WTC11 (cell line): ENCODE measurements at regions not wholly inside any gene's neighbourhood (a gene's known extent, or its start where the extent isn't known, plus 50 kb on each side); places are given as distances from the start of the nearest gene placed in this dataset.

Experiments used
- AR ChIP-seq: fragments of 250-450 bp; sonication (Bioruptor Pico); IDR thresholded peaks from 2 replicates; pipeline ENCODE4 v1.9.0; 2021; ENCODE audit warnings: mild to moderate bottlenecking
- NFE2L1 ChIP-seq: sonication (generic); formaldehyde crosslinking; IDR thresholded peaks from 2 replicates; pipeline ENCODE4 v1.8.1; 2023; ENCODE audit warnings: missing genetic modification reagents
- TEAD1 ChIP-seq: sonication (generic); formaldehyde crosslinking; IDR thresholded peaks from 2 replicates; pipeline ENCODE4 v1.8.0; 2022; ENCODE audit warnings: mild to moderate bottlenecking, missing genetic modification reagents
- USF2 ChIP-seq: sonication (generic); formaldehyde crosslinking; IDR thresholded peaks from 2 replicates; pipeline ENCODE4 v1.8.1; 2023; ENCODE audit warnings: mild to moderate bottlenecking, missing genetic modification reagents, moderate library complexity
- TF ChIP-seq, protein P1 (sequence below): sonication (generic); formaldehyde crosslinking; IDR thresholded peaks from 2 replicates; pipeline ENCODE4 v1.8.1; 2023; ENCODE audit warnings: mild to moderate bottlenecking, missing genetic modification reagents, moderate library complexity
- TF ChIP-seq, protein P2 (sequence below): fragments of 200-600 bp; IDR thresholded peaks from 2 replicates; pipeline ENCODE4 v1.8.0; 2022; ENCODE audit warnings: antibody characterized with exemption
- TF ChIP-seq, protein P3 (sequence below): sonication (generic); formaldehyde crosslinking; conservative IDR thresholded peaks from 2 replicates; pipeline ENCODE4 v1.8.1; 2022; ENCODE audit warnings: mild to moderate bottlenecking, missing genetic modification reagents
- TF ChIP-seq, protein P4 (sequence below): sonication (generic); formaldehyde crosslinking; IDR thresholded peaks from 2 replicates; pipeline ENCODE4 v1.8.1; 2022; ENCODE audit warnings: low read depth, missing genetic modification reagents, borderline replicate concordance
- TF ChIP-seq, protein P5 (sequence below): sonication (generic); formaldehyde crosslinking; IDR thresholded peaks from 2 replicates; pipeline ENCODE4 v1.8.0; 2022; ENCODE audit warnings: mild to moderate bottlenecking, missing genetic modification reagents
- TF ChIP-seq, protein P6 (sequence below): sonication (generic); formaldehyde crosslinking; conservative IDR thresholded peaks from 2 replicates; pipeline ENCODE4 v1.8.1; 2023; ENCODE audit warnings: mild to moderate bottlenecking, low read depth, missing genetic modification reagents, moderate library complexity
- TF ChIP-seq, protein P7 (sequence below): sonication (generic); formaldehyde crosslinking; IDR thresholded peaks from 2 replicates; pipeline ENCODE4 v1.8.1; 2022; ENCODE audit warnings: low read depth, mild to moderate bottlenecking, moderate library complexity, missing genetic modification reagents, borderline replicate concordance

DNA sequence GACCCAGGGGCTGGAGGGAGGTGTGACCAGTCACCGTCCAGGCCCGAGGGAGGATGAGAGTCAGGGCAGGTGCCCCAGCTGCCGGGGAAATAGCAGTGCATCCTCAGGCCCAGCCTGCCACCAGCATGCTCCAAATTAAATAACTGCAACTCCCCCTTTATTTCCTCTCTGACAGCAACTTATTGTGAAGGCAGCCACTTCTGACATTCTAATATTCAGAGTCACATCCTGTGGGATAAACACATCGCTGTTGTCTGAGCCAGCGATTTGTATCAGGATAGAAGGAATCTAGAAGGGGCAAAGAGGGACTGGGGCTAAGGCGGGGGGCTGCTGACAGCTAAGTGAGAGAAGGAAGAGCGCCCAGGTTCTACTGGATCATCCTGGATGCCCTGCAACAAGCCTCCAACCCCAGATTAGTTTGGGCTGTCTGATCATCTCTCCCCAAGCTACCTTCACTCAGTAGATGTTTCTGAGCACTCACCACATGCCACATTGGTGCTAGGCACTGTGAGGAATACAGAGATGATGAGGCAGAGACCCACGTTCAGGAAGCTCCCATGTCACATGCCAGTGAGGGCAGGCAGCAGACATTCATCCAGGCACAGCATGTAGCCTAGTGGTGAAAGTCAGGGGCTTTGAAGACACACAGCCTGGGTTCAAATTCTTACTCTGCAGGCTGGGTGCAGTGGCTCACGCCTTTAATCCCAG lies 214.1 kb downstream of the BUD13 start:
- TF ChIP-seq, protein P1, sequence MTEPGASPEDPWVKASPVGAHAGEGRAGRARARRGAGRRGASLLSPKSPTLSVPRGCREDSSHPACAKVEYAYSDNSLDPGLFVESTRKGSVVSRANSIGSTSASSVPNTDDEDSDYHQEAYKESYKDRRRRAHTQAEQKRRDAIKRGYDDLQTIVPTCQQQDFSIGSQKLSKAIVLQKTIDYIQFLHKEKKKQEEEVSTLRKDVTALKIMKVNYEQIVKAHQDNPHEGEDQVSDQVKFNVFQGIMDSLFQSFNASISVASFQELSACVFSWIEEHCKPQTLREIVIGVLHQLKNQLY: no peak
- TF ChIP-seq, protein P2, sequence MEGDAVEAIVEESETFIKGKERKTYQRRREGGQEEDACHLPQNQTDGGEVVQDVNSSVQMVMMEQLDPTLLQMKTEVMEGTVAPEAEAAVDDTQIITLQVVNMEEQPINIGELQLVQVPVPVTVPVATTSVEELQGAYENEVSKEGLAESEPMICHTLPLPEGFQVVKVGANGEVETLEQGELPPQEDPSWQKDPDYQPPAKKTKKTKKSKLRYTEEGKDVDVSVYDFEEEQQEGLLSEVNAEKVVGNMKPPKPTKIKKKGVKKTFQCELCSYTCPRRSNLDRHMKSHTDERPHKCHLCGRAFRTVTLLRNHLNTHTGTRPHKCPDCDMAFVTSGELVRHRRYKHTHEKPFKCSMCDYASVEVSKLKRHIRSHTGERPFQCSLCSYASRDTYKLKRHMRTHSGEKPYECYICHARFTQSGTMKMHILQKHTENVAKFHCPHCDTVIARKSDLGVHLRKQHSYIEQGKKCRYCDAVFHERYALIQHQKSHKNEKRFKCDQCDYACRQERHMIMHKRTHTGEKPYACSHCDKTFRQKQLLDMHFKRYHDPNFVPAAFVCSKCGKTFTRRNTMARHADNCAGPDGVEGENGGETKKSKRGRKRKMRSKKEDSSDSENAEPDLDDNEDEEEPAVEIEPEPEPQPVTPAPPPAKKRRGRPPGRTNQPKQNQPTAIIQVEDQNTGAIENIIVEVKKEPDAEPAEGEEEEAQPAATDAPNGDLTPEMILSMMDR: no peak
- no peak for TF ChIP-seq AR
- TF ChIP-seq NFE2L1: no peak
- no peak for TF ChIP-seq TEAD1 (CRISPR knock-in tag)
- TF ChIP-seq, protein P3, sequence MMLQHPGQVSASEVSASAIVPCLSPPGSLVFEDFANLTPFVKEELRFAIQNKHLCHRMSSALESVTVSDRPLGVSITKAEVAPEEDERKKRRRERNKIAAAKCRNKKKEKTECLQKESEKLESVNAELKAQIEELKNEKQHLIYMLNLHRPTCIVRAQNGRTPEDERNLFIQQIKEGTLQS (CRISPR knock-in tag): no peak
- TF ChIP-seq, protein P4, sequence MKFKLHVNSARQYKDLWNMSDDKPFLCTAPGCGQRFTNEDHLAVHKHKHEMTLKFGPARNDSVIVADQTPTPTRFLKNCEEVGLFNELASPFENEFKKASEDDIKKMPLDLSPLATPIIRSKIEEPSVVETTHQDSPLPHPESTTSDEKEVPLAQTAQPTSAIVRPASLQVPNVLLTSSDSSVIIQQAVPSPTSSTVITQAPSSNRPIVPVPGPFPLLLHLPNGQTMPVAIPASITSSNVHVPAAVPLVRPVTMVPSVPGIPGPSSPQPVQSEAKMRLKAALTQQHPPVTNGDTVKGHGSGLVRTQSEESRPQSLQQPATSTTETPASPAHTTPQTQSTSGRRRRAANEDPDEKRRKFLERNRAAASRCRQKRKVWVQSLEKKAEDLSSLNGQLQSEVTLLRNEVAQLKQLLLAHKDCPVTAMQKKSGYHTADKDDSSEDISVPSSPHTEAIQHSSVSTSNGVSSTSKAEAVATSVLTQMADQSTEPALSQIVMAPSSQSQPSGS (CRISPR knock-in tag): no peak
- TF ChIP-seq, protein P5, sequence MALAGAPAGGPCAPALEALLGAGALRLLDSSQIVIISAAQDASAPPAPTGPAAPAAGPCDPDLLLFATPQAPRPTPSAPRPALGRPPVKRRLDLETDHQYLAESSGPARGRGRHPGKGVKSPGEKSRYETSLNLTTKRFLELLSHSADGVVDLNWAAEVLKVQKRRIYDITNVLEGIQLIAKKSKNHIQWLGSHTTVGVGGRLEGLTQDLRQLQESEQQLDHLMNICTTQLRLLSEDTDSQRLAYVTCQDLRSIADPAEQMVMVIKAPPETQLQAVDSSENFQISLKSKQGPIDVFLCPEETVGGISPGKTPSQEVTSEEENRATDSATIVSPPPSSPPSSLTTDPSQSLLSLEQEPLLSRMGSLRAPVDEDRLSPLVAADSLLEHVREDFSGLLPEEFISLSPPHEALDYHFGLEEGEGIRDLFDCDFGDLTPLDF (CRISPR knock-in tag): no peak
- TF ChIP-seq, protein P6, sequence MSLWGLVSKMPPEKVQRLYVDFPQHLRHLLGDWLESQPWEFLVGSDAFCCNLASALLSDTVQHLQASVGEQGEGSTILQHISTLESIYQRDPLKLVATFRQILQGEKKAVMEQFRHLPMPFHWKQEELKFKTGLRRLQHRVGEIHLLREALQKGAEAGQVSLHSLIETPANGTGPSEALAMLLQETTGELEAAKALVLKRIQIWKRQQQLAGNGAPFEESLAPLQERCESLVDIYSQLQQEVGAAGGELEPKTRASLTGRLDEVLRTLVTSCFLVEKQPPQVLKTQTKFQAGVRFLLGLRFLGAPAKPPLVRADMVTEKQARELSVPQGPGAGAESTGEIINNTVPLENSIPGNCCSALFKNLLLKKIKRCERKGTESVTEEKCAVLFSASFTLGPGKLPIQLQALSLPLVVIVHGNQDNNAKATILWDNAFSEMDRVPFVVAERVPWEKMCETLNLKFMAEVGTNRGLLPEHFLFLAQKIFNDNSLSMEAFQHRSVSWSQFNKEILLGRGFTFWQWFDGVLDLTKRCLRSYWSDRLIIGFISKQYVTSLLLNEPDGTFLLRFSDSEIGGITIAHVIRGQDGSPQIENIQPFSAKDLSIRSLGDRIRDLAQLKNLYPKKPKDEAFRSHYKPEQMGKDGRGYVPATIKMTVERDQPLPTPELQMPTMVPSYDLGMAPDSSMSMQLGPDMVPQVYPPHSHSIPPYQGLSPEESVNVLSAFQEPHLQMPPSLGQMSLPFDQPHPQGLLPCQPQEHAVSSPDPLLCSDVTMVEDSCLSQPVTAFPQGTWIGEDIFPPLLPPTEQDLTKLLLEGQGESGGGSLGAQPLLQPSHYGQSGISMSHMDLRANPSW (CRISPR knock-in tag): no peak
- no peak for TF ChIP-seq USF2
- TF ChIP-seq, protein P7, sequence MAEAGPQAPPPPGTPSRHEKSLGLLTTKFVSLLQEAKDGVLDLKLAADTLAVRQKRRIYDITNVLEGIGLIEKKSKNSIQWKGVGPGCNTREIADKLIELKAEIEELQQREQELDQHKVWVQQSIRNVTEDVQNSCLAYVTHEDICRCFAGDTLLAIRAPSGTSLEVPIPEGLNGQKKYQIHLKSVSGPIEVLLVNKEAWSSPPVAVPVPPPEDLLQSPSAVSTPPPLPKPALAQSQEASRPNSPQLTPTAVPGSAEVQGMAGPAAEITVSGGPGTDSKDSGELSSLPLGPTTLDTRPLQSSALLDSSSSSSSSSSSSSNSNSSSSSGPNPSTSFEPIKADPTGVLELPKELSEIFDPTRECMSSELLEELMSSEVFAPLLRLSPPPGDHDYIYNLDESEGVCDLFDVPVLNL (CRISPR knock-in tag): no peak
